HL-60 (cell line): ENCODE measurements at regions not wholly inside any gene's neighbourhood (a gene's known extent, or its start where the extent isn't known, plus 50 kb on each side); places are given as distances from the start of the nearest gene placed in this dataset.
"Not testable (repeated sequence)": the region's sequence is repeated elsewhere in the genome, so short reads cannot be mapped to it uniquely, and the experiment has no call there.

Source experiments
- POLR2AphosphoS5 ChIP-seq: IDR thresholded peaks from 2 replicates; pipeline ENCODE4 v1.6.1; 2012; ENCODE audit warnings: low read depth
- TF ChIP-seq, protein P1 (sequence below): IDR thresholded peaks from one replicate; pipeline ENCODE4 v1.5.1; 2011; ENCODE audit warnings: low read length, control low read depth, inconsistent platforms; ENCODE audit not compliant: insufficient read depth

GRCh38 chr21:13846718-13847117, 237.1 kb downstream of the POTED start:
- TF ChIP-seq, protein P1, sequence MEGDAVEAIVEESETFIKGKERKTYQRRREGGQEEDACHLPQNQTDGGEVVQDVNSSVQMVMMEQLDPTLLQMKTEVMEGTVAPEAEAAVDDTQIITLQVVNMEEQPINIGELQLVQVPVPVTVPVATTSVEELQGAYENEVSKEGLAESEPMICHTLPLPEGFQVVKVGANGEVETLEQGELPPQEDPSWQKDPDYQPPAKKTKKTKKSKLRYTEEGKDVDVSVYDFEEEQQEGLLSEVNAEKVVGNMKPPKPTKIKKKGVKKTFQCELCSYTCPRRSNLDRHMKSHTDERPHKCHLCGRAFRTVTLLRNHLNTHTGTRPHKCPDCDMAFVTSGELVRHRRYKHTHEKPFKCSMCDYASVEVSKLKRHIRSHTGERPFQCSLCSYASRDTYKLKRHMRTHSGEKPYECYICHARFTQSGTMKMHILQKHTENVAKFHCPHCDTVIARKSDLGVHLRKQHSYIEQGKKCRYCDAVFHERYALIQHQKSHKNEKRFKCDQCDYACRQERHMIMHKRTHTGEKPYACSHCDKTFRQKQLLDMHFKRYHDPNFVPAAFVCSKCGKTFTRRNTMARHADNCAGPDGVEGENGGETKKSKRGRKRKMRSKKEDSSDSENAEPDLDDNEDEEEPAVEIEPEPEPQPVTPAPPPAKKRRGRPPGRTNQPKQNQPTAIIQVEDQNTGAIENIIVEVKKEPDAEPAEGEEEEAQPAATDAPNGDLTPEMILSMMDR: not testable (repeated sequence)
- not testable (repeated sequence) for TF ChIP-seq POLR2AphosphoS5
